SK-N-SH treated with all-trans-retinoic acid at 6 μM for 48 hours (cell line): ENCODE measurements at regions not wholly inside any gene's neighbourhood (a gene's known extent, or its start where the extent isn't known, plus 50 kb on each side); places are given as distances from the start of the nearest gene placed in this dataset.

Experiments
- ATAC-seq: fragments of 200-7000 bp; cut with Tn5 transposase; 3 replicates; pipeline ENCODE4 v1.9.1; 2020; ENCODE audit warnings: mild to moderate bottlenecking, moderate library complexity
- ARNTL ChIP-seq: fragments of 450-650 bp; formaldehyde crosslinking; IDR thresholded peaks from 2 replicates; pipeline ENCODE4 v1.5.0; 2020; ENCODE audit warnings: low read depth, mild to moderate bottlenecking, moderate library complexity, borderline replicate concordance
- BACH2 ChIP-seq: fragments of 250-450 bp; sonication (Bioruptor Pico); IDR thresholded peaks from 2 replicates; pipeline ENCODE4 v1.9.0; 2021; ENCODE audit warnings: mild to moderate bottlenecking, borderline replicate concordance
- CREB5 ChIP-seq: fragments of 250-450 bp; sonication (Bioruptor Pico); IDR thresholded peaks from 2 replicates; pipeline ENCODE4 v1.5.1; 2020; ENCODE audit warnings: low read depth, mild to moderate bottlenecking, moderate library complexity
- CSDC2 ChIP-seq: fragments of 250-450 bp; sonication (Bioruptor Pico); IDR thresholded peaks from 2 replicates; pipeline ENCODE4 v1.5.0; 2020; ENCODE audit warnings: mild to moderate bottlenecking, moderate library complexity
- CSRNP3 ChIP-seq: fragments of 250-450 bp; sonication (Bioruptor Pico); IDR thresholded peaks from 2 replicates; pipeline ENCODE4 v1.5.1; 2021; ENCODE audit warnings: mild to moderate bottlenecking, moderate library complexity
- ESRRG ChIP-seq: fragments of 250-450 bp; sonication (Bioruptor Pico); IDR thresholded peaks from 2 replicates; pipeline ENCODE4 v1.6.1; 2021; ENCODE audit warnings: mild to moderate bottlenecking
- GLIS3 ChIP-seq: fragments of 250-450 bp; sonication (Bioruptor Pico); IDR thresholded peaks from 2 replicates; pipeline ENCODE4 v1.5.0; 2020; ENCODE audit warnings: mild to moderate bottlenecking, moderate library complexity
- ISL1 ChIP-seq: fragments of 250-450 bp; sonication (Bioruptor Pico); IDR thresholded peaks from 2 replicates; pipeline ENCODE4 v2.1.2; 2022; ENCODE audit warnings: mild to moderate bottlenecking, moderate library complexity
- OSR1 ChIP-seq: fragments of 250-450 bp; sonication (Bioruptor Pico); IDR thresholded peaks from 2 replicates; pipeline ENCODE4 v1.8.0; 2022; ENCODE audit warnings: moderate library complexity, mild to moderate bottlenecking, inconsistent platforms
- PATZ1 ChIP-seq: fragments of 250-450 bp; sonication (Bioruptor Pico); IDR thresholded peaks from 2 replicates; pipeline ENCODE4 v1.8.0; 2020; ENCODE audit warnings: mild to moderate bottlenecking, moderate library complexity, borderline replicate concordance
- POU6F1 ChIP-seq: fragments of 250-450 bp; sonication (Bioruptor Pico); IDR thresholded peaks from 2 replicates; pipeline ENCODE4 v1.8.0; 2021; ENCODE audit warnings: low read depth, mild to moderate bottlenecking, moderate library complexity, borderline replicate concordance
- PPARA ChIP-seq: fragments of 250-450 bp; sonication (Bioruptor Pico); IDR thresholded peaks from 2 replicates; pipeline ENCODE4 v1.5.0; 2020; ENCODE audit warnings: mild to moderate bottlenecking, borderline replicate concordance
- RARB ChIP-seq: fragments of 250-450 bp; sonication (Bioruptor Pico); IDR thresholded peaks from 2 replicates; pipeline ENCODE4 v1.8.0; 2021; ENCODE audit warnings: mild to moderate bottlenecking, moderate library complexity
- SNAI2 ChIP-seq: fragments of 250-450 bp; sonication (Bioruptor Pico); IDR thresholded peaks from 2 replicates; pipeline ENCODE4 v1.5.0; 2020; ENCODE audit warnings: mild to moderate bottlenecking, moderate library complexity
- TOX ChIP-seq: fragments of 250-450 bp; sonication (Bioruptor Pico); IDR thresholded peaks from 2 replicates; pipeline ENCODE4 v1.8.0; 2021; ENCODE audit warnings: mild to moderate bottlenecking, moderate library complexity, borderline replicate concordance
- ZC3H10 ChIP-seq: fragments of 250-450 bp; sonication (Bioruptor Pico); IDR thresholded peaks from 2 replicates; pipeline ENCODE4 v1.5.1; 2021; ENCODE audit warnings: mild to moderate bottlenecking, moderate library complexity
- ZFP3 ChIP-seq: fragments of 250-450 bp; sonication (Bioruptor Pico); IDR thresholded peaks from 2 replicates; pipeline ENCODE4 v1.5.0; 2020; ENCODE audit warnings: mild to moderate bottlenecking, moderate library complexity
- ZFP30 ChIP-seq: fragments of 450-650 bp; formaldehyde crosslinking; IDR thresholded peaks from 2 replicates; pipeline ENCODE4 v1.5.0; 2022; ENCODE audit warnings: mild to moderate bottlenecking, moderate library complexity
- ZNF565 ChIP-seq: fragments of 450-650 bp; formaldehyde crosslinking; conservative IDR thresholded peaks from 2 replicates; pipeline ENCODE4 v1.5.0; 2020; ENCODE audit warnings: low read depth, mild to moderate bottlenecking, moderate library complexity
- ZNF70 ChIP-seq: fragments of 450-650 bp; formaldehyde crosslinking; IDR thresholded peaks from 2 replicates; pipeline ENCODE4 v1.5.0; 2020; ENCODE audit warnings: mild to moderate bottlenecking, moderate library complexity

- ATAC-seq: no peak
- TF ChIP-seq BACH2 (no peak), ISL1 (no peak), PPARA (CRISPR knock-in tag) (no peak), ZNF70 (CRISPR knock-in tag) (no peak), ZFP30 (no peak)
Measured at GRCh38 chr14:81709681-81710080, 176.0 kb upstream of the SEL1L start.

GRCh38 chr14:81710232-81710845 is 176.7 kb upstream of the SEL1L start:
- ATAC-seq: no peak
- no peak for TF ChIP-seq GLIS3 (CRISPR knock-in tag)
- no peak for TF ChIP-seq ZNF565 (CRISPR knock-in tag)
- TF ChIP-seq RARB (CRISPR knock-in tag): no peak
- TF ChIP-seq BACH2: no peak
- TF ChIP-seq TOX (CRISPR knock-in tag): no peak
- no peak for TF ChIP-seq OSR1
- TF ChIP-seq ZC3H10: no peak
- no peak for TF ChIP-seq ISL1
- no peak for TF ChIP-seq ESRRG (CRISPR knock-in tag)
- TF ChIP-seq PPARA (CRISPR knock-in tag): no peak
- no peak for TF ChIP-seq PATZ1 (CRISPR knock-in tag)

GRCh38 chr14:81715731-81716130 is 182.1 kb upstream of the SEL1L start:
- ATAC-seq: no peak
- TF ChIP-seq PATZ1 (CRISPR knock-in tag) (no peak), RARB (CRISPR knock-in tag) (no peak), ARNTL (CRISPR knock-in tag) (no peak), ZC3H10 (no peak), CSDC2 (CRISPR knock-in tag) (no peak), ESRRG (CRISPR knock-in tag) (no peak), ZFP3 (CRISPR knock-in tag) (no peak), ZFP30 (no peak), TOX (CRISPR knock-in tag) (no peak), CSRNP3 (CRISPR knock-in tag) (no peak), CREB5 (CRISPR knock-in tag) (no peak), BACH2 (no peak), OSR1 (no peak), ZNF70 (CRISPR knock-in tag) (no peak)

- TF ChIP-seq SNAI2 (CRISPR knock-in tag) (no peak), ISL1 (no peak), POU6F1 (CRISPR knock-in tag) (no peak), ARNTL (CRISPR knock-in tag) (no peak), OSR1 (no peak)
- TF ChIP-seq, all 23 proteins: peak for 0
- no peak for ATAC-seq
Measured at GRCh38 chr14:81716953-81717352, 183.3 kb upstream of the SEL1L start.
